Glutamatergic neuron (in vitro differentiated cells): ENCODE measurements at regions not wholly inside any gene's neighbourhood (a gene's known extent, or its start where the extent isn't known, plus 50 kb on each side); places are given as distances from the start of the nearest gene placed in this dataset.
"Not testable (repeated sequence)": the region's sequence is repeated elsewhere in the genome, so short reads cannot be mapped to it uniquely, and the experiment has no call there.

ENCODE experiments used
- DNase-seq: peaks from one replicate; pipeline ENCODE4 v3.0.0; 2022
- H3K27ac Mint-ChIP-seq: one replicate; pipeline ENCODE4 v1.8.0; 2020; ENCODE audit warnings: mild to moderate bottlenecking, mixed read lengths, inconsistent platforms; ENCODE audit not compliant: unreplicated experiment
- H3K27me3 Mint-ChIP-seq: one replicate; pipeline ENCODE4 v1.8.0; 2020; ENCODE audit warnings: mild to moderate bottlenecking, moderate library complexity, mixed read lengths, inconsistent platforms; ENCODE audit not compliant: unreplicated experiment
- H3K36me3 Mint-ChIP-seq: one replicate; pipeline ENCODE4 v1.8.0; 2020; ENCODE audit warnings: mild to moderate bottlenecking, mixed read lengths, inconsistent platforms; ENCODE audit not compliant: unreplicated experiment
- H3K4me1 Mint-ChIP-seq: one replicate; pipeline ENCODE4 v1.8.0; 2020; ENCODE audit warnings: mild to moderate bottlenecking, low read depth, mixed read lengths, inconsistent platforms; ENCODE audit not compliant: unreplicated experiment
- H3K4me3 Mint-ChIP-seq: one replicate; pipeline ENCODE4 v1.8.0; 2020; ENCODE audit warnings: mild to moderate bottlenecking, mixed read lengths, inconsistent platforms; ENCODE audit not compliant: unreplicated experiment
- H3K9me3 Mint-ChIP-seq: one replicate; pipeline ENCODE4 v1.8.0; 2020; ENCODE audit warnings: mild to moderate bottlenecking, moderate library complexity, mixed read lengths, inconsistent platforms; ENCODE audit not compliant: unreplicated experiment
- TF ChIP-seq, protein P1 (sequence below): fragments of 200-600 bp; sonication (generic); IDR thresholded peaks from one replicate; pipeline ENCODE4 v1.5.0; 2021; ENCODE audit not compliant: partially characterized antibody, unreplicated experiment

DNA sequence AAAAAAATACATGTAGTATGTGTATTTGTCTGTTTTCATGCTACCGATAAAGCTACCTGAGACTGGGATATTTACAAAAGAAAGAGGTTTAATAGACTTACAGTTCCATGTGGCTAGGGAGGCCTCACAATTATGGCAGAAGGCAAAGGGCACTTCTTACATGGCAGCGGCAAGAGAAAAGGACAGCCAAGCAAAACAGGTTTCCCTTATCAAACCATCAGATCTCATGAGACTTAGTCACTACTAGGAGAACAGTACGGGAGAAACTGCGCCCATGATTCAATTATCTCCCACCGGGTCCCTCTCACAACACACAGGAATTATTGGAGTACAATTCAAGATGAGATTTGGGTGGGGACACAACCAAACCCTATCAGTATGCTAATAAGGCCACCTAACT lies 137.0 kb upstream of the ELOVL6 start:
- no peaks in the 10 kb centered on the region for H3K27me3 Mint-ChIP-seq
- TF ChIP-seq, protein P1, sequence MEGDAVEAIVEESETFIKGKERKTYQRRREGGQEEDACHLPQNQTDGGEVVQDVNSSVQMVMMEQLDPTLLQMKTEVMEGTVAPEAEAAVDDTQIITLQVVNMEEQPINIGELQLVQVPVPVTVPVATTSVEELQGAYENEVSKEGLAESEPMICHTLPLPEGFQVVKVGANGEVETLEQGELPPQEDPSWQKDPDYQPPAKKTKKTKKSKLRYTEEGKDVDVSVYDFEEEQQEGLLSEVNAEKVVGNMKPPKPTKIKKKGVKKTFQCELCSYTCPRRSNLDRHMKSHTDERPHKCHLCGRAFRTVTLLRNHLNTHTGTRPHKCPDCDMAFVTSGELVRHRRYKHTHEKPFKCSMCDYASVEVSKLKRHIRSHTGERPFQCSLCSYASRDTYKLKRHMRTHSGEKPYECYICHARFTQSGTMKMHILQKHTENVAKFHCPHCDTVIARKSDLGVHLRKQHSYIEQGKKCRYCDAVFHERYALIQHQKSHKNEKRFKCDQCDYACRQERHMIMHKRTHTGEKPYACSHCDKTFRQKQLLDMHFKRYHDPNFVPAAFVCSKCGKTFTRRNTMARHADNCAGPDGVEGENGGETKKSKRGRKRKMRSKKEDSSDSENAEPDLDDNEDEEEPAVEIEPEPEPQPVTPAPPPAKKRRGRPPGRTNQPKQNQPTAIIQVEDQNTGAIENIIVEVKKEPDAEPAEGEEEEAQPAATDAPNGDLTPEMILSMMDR: no peak

DNA sequence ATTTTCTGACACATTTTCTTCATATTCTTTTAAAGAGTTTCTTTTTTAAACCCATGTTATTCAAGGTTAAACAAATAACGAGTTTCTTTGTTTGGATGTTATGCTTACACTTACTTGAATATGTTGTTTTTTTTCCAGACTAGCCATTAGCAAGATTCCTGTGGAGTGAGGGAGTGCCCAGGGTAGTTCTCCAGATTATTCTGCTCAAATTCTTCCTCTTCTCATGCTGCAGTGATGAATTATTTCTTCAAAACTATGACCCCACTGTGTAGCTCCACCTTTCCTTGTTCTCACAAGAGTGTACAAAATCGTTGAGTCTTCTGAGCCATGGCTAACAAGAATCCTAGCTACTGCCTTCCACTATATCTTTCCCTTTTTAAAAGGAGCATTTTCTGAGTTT lies 134.1 kb upstream of the ELOVL6 start:
- no peak overlapping the region for H3K27ac Mint-ChIP-seq

More for the DNA sequence above, 137.0 kb upstream of the ELOVL6 start:
- Mint-ChIP-seq H3K27ac (no peak overlapping the region), H3K4me3 (no peak overlapping the region), H3K4me1 (no peaks in the 10 kb centered on the region), H3K36me3 (peaks cover 4% of the 10 kb centered on the region), H3K9me3 (no peaks in the 10 kb centered on the region)
- DNase-seq: no peak

DNA sequence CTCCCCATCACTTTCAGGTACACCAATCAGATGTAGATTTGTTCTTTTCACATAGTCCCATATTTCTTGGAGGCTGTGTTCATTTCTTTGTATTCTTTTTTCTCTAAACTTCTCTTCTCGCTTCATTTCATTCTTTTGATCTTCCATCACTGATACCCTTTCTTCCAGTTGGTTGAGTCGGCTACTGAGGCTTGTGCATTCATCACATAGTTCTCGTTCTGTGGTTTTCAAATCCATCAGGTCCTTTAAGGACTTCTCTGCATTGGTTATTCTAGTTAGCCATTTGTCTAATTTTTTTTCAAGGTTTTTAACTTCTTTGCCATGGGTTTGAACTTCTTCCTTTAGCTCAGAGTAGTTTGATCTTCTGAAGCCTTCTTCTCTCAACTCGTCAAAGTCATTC lies 128.0 kb upstream of the ELOVL6 start:
- H3K27ac Mint-ChIP-seq, H3K4me1 Mint-ChIP-seq, H3K27me3 Mint-ChIP-seq, H3K4me3 Mint-ChIP-seq, H3K9me3 Mint-ChIP-seq, DNase-seq: not testable (repeated sequence)
- H3K36me3 Mint-ChIP-seq: peaks cover 25% of the 10 kb centered on the region

More for the DNA sequence above, 134.1 kb upstream of the ELOVL6 start:
- H3K4me1 Mint-ChIP-seq: no peaks in the 10 kb centered on the region
- H3K9me3 Mint-ChIP-seq: peaks cover 1% of the 10 kb centered on the region
- peaks cover 25% of the 10 kb centered on the region for H3K36me3 Mint-ChIP-seq
- no peak overlapping the region for H3K4me3 Mint-ChIP-seq
- TF ChIP-seq, protein P1: no peak
- no peak for DNase-seq
- no peaks in the 10 kb centered on the region for H3K27me3 Mint-ChIP-seq

DNA sequence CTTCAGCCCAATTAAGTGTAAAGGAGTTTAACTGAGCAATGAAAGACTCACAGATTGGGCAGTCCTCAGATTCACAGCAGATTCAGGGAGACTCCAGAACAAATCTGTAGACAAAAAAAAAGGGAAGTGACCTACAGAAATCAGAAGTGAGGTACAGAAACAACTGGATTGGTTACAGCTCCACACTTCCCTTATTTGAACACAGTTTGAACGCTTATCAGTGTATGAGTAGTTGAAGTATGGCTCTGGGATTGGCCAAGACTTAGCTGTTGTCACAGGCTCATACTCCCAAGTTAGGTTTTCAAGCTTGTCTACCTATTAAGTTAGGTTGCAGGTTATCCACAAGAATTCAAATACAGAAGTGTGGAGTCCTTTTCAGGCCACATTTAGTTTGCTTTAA lies 112.4 kb upstream of the ELOVL6 start:
- TF ChIP-seq, protein P1: no peak
- DNase-seq: no peak
- no peak overlapping the region for H3K27ac Mint-ChIP-seq
- H3K9me3 Mint-ChIP-seq: no peaks in the 10 kb centered on the region
- no peak overlapping the region for H3K4me3 Mint-ChIP-seq
- H3K36me3 Mint-ChIP-seq: no peaks in the 10 kb centered on the region
- H3K4me1 Mint-ChIP-seq: no peaks in the 10 kb centered on the region
- peaks cover 4% of the 10 kb centered on the region for H3K27me3 Mint-ChIP-seq

DNA sequence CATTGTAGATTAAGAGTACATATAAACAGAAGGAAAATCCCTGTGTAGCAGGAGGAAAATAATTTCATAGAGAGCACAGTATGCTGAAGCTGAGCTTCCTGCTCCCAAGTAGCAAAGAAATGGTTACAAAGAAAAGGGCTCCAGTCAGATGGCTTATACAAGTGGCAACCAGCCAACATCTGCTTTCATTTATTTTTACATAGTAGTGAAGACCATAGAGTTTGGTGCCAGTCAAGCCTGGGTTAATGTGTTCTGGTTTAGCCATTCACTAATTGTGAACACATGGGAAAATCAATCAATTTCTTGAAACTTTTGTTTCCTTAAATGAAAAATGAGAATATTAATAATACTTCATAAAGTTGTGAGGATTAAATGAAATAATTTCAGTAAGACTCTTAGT lies 111.3 kb upstream of the ELOVL6 start:
- Mint-ChIP-seq H3K27me3 (peaks cover 4% of the 10 kb centered on the region), H3K36me3 (no peaks in the 10 kb centered on the region), H3K4me3 (no peak overlapping the region), H3K4me1 (no peaks in the 10 kb centered on the region), H3K9me3 (no peaks in the 10 kb centered on the region), H3K27ac (no peak overlapping the region)
- DNase-seq: no peak
- TF ChIP-seq, protein P1: no peak

DNA sequence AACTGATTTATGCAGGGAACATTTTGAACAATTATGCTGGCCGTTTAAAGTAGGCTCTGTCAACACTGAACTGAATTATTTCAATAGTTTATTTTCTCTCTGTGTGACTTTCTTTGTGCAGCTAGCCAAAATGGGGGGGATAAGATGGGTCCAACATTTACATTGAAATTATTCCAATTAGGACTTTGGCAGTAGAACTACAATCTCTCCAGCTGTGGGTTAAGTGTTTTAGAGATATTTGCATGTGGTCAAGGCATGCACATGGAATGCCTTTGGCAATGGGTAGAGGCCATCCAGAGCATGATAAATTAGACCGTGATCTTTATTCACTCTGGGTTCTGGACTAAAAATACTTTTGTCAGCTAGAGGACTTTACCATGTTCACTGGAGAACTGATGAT lies 107.9 kb upstream of the ELOVL6 start:
- Mint-ChIP-seq H3K4me3 (no peak overlapping the region), H3K36me3 (no peaks in the 10 kb centered on the region), H3K27ac (no peak overlapping the region), H3K9me3 (no peaks in the 10 kb centered on the region), H3K27me3 (no peaks in the 10 kb centered on the region), H3K4me1 (no peaks in the 10 kb centered on the region)
- DNase-seq: no peak
- TF ChIP-seq, protein P1: no peak
